HepG2 (cell line): ENCODE measurements at regions not wholly inside any gene's neighbourhood (a gene's known extent, or its start where the extent isn't known, plus 50 kb on each side); places are given as distances from the start of the nearest gene placed in this dataset.

Source experiments
- IKZF5 ChIP-seq: IDR thresholded peaks from 2 replicates; pipeline ENCODE4 v1.6.1; 2018; ENCODE audit warnings: missing genetic modification reagents, mild to moderate bottlenecking, missing compliant biosample characterization
- SP2 ChIP-seq: sonication (generic); formaldehyde crosslinking; IDR thresholded peaks from 2 replicates; pipeline ENCODE4 v1.5.1; 2020; ENCODE audit warnings: mild to moderate bottlenecking, missing genetic modification reagents
- ZKSCAN1 ChIP-seq: fragments of 150-350 bp; IDR thresholded peaks from 2 replicates; pipeline ENCODE4 v1.6.1; 2014; ENCODE audit warnings: low read length
- TF ChIP-seq, protein P1 (sequence below): sonication (generic); formaldehyde crosslinking; IDR thresholded peaks from 2 replicates; pipeline ENCODE4 v1.4.0; 2020; ENCODE audit warnings: missing genetic modification reagents
- TF ChIP-seq, protein P2 (sequence below): sonication (generic); formaldehyde crosslinking; IDR thresholded peaks from 2 replicates; pipeline ENCODE4 v1.9.0; 2021; ENCODE audit warnings: missing genetic modification reagents, borderline replicate concordance
- TF ChIP-seq, protein P3 (sequence below): sonication (generic); formaldehyde crosslinking; IDR thresholded peaks from 2 replicates; pipeline ENCODE4 v1.4.0; 2020; ENCODE audit warnings: low read depth, missing genetic modification reagents

- TF ChIP-seq, protein P1, sequence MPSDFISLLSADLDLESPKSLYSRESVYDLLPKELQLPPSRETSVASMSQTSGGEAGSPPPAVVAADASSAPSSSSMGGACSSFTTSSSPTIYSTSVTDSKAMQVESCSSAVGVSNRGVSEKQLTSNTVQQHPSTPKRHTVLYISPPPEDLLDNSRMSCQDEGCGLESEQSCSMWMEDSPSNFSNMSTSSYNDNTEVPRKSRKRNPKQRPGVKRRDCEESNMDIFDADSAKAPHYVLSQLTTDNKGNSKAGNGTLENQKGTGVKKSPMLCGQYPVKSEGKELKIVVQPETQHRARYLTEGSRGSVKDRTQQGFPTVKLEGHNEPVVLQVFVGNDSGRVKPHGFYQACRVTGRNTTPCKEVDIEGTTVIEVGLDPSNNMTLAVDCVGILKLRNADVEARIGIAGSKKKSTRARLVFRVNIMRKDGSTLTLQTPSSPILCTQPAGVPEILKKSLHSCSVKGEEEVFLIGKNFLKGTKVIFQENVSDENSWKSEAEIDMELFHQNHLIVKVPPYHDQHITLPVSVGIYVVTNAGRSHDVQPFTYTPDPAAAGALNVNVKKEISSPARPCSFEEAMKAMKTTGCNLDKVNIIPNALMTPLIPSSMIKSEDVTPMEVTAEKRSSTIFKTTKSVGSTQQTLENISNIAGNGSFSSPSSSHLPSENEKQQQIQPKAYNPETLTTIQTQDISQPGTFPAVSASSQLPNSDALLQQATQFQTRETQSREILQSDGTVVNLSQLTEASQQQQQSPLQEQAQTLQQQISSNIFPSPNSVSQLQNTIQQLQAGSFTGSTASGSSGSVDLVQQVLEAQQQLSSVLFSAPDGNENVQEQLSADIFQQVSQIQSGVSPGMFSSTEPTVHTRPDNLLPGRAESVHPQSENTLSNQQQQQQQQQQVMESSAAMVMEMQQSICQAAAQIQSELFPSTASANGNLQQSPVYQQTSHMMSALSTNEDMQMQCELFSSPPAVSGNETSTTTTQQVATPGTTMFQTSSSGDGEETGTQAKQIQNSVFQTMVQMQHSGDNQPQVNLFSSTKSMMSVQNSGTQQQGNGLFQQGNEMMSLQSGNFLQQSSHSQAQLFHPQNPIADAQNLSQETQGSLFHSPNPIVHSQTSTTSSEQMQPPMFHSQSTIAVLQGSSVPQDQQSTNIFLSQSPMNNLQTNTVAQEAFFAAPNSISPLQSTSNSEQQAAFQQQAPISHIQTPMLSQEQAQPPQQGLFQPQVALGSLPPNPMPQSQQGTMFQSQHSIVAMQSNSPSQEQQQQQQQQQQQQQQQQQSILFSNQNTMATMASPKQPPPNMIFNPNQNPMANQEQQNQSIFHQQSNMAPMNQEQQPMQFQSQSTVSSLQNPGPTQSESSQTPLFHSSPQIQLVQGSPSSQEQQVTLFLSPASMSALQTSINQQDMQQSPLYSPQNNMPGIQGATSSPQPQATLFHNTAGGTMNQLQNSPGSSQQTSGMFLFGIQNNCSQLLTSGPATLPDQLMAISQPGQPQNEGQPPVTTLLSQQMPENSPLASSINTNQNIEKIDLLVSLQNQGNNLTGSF (CRISPR knock-in tag), result no peak
- TF ChIP-seq IKZF5 (CRISPR knock-in tag), result no peak
- TF ChIP-seq, protein P2, sequence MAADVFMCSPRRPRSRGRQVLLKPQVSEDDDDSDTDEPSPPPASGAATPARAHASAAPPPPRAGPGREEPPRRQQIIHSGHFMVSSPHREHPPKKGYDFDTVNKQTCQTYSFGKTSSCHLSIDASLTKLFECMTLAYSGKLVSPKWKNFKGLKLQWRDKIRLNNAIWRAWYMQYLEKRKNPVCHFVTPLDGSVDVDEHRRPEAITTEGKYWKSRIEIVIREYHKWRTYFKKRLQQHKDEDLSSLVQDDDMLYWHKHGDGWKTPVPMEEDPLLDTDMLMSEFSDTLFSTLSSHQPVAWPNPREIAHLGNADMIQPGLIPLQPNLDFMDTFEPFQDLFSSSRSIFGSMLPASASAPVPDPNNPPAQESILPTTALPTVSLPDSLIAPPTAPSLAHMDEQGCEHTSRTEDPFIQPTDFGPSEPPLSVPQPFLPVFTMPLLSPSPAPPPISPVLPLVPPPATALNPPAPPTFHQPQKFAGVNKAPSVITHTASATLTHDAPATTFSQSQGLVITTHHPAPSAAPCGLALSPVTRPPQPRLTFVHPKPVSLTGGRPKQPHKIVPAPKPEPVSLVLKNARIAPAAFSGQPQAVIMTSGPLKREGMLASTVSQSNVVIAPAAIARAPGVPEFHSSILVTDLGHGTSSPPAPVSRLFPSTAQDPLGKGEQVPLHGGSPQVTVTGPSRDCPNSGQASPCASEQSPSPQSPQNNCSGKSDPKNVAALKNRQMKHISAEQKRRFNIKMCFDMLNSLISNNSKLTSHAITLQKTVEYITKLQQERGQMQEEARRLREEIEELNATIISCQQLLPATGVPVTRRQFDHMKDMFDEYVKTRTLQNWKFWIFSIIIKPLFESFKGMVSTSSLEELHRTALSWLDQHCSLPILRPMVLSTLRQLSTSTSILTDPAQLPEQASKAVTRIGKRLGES (CRISPR knock-in tag), result no peak
- no peak for TF ChIP-seq ZKSCAN1
- TF ChIP-seq SP2 (CRISPR knock-in tag), result no peak
- TF ChIP-seq, protein P3, sequence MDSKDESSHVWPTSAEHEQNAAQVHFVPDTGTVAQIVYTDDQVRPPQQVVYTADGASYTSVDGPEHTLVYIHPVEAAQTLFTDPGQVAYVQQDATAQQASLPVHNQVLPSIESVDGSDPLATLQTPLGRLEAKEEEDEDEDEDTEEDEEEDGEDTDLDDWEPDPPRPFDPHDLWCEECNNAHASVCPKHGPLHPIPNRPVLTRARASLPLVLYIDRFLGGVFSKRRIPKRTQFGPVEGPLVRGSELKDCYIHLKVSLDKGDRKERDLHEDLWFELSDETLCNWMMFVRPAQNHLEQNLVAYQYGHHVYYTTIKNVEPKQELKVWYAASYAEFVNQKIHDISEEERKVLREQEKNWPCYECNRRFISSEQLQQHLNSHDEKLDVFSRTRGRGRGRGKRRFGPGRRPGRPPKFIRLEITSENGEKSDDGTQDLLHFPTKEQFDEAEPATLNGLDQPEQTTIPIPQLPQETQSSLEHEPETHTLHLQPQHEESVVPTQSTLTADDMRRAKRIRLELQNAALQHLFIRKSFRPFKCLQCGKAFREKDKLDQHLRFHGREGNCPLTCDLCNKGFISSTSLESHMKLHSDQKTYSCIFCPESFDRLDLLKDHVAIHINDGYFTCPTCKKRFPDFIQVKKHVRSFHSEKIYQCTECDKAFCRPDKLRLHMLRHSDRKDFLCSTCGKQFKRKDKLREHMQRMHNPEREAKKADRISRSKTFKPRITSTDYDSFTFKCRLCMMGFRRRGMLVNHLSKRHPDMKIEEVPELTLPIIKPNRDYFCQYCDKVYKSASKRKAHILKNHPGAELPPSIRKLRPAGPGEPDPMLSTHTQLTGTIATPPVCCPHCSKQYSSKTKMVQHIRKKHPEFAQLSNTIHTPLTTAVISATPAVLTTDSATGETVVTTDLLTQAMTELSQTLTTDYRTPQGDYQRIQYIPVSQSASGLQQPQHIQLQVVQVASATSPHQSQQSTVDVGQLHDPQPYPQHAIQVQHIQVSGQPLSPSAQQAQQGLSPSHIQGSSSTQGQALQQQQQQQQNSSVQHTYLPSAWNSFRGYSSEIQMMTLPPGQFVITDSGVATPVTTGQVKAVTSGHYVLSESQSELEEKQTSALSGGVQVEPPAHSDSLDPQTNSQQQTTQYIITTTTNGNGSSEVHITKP (CRISPR knock-in tag), result no peak
These were observed 180.0 kb upstream of the ANK3 start (continued) for GRCh38 chr10:60569681-60570080.
